PC-3 (cell line): ENCODE measurements at regions not wholly inside any gene's neighbourhood (a gene's known extent, or its start where the extent isn't known, plus 50 kb on each side); places are given as distances from the start of the nearest gene placed in this dataset.

ENCODE experiments used
- CTCF ChIP-seq: fragments of 300-600 bp; sonication (generic); conservative IDR thresholded peaks from 2 replicates; pipeline ENCODE4 v1.5.1; 2017; ENCODE audit warnings: antibody characterized with exemption, low read depth, mild to moderate bottlenecking, low read length
- EZH2 ChIP-seq: fragments of 300-600 bp; sonication (generic); IDR thresholded peaks from one replicate; pipeline ENCODE4 v1.6.1; 2017; ENCODE audit warnings: antibody characterized with exemption, mild to moderate bottlenecking, low read length; ENCODE audit not compliant: unreplicated experiment
- EZH2phosphoT487 ChIP-seq: fragments of 300-600 bp; sonication (generic); IDR thresholded peaks from 2 replicates; pipeline ENCODE4 v1.6.1; 2018; ENCODE audit warnings: mild to moderate bottlenecking, antibody characterized with exemption, low read length, borderline replicate concordance

DNA sequence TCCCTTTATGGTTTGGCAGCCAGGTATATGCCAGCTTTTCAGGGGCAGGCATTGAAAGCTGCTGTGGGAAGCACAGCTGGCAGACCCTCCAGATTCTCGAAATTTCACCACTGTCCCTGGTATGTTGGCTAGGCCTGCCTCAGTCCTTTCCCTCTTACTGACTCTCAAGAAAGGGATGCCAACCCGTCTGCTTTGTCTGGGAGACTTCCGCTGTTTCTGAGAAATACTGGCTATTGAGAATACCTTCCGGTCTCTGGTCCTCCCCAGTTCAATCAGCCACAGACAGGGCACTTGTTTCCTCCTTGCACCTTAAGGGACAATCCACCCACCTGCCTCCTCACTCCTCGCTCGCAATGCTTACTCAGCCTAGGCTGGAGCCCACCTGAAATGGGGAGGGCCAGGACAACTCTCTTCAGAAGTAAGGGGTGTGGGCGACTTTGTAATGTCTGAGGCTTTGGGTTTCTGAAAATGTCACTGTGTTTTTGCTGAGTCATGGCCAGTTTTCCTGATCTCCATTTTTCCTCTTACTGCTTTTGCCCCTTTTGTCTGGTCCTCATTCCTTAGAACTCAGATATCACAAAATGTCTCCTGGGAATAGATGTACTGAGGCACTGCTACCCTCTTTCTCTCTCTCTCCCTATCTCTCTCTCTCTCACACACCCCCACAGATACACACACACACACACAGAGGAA, 571.1 kb downstream of the TNS1 start:
- TF ChIP-seq CTCF (no peak), EZH2 (no peak), EZH2phosphoT487 (no peak)
